ENCODE measurements at regions not wholly inside any gene's neighbourhood (a gene's known extent, or its start where the extent isn't known, plus 50 kb on each side); places are given as distances from the start of the nearest gene placed in this dataset.
"Not testable (repeated sequence)": the region's sequence is repeated elsewhere in the genome, so short reads cannot be mapped to it uniquely, and the experiment has no call there.

GRCh38 chr6:99823513-99824235, 170.3 kb downstream of the MCHR2 start:
- not testable (repeated sequence) for TF ChIP-seq CTCF, POLR2A (IDR thresholded peaks at IDR 0.05)

All from testis (tissue), 2 donors.